ENCODE measurements at regions not wholly inside any gene's neighbourhood (a gene's known extent, or its start where the extent isn't known, plus 50 kb on each side); places are given as distances from the start of the nearest gene placed in this dataset.

GRCh38 chr2:126228531-126228930 is 427.4 kb upstream of the GYPC start:
- DNase-seq (ENCODE audit: low read depth), result no peak
- no peak for TF ChIP-seq CTCF (IDR thresholded peaks at IDR 0.05; ENCODE audit: low read depth, low read length)
- TF ChIP-seq POLR2A (IDR thresholded peaks at IDR 0.05; ENCODE audit: extremely low read depth, insufficient read length), result no peak
- no peak for TF ChIP-seq MYC (IDR thresholded peaks at IDR 0.05; ENCODE audit: low read depth, low read length)
- no peak for TF ChIP-seq MAX (IDR thresholded peaks at IDR 0.05; ENCODE audit: low read depth, low read length)
- H3K4me3 ChIP-seq (ENCODE audit: low read depth, low read length), result no peak overlapping the region

- no peak overlapping the region for H3K4me3 ChIP-seq (ENCODE audit: low read depth, low read length)
- TF ChIP-seq MAX (IDR thresholded peaks at IDR 0.05; ENCODE audit: low read depth, low read length) (no peak), POLR2A (IDR thresholded peaks at IDR 0.05; ENCODE audit: extremely low read depth, insufficient read length) (no peak), CTCF (IDR thresholded peaks at IDR 0.05; ENCODE audit: low read depth, low read length) (no peak), MYC (IDR thresholded peaks at IDR 0.05; ENCODE audit: low read depth, low read length) (no peak)
- DNase-seq (ENCODE audit: low read depth), result no peak
Measured at GRCh38 chr2:126238251-126238650, 417.7 kb upstream of the GYPC start.

- H3K4me3 ChIP-seq (ENCODE audit: low read depth, low read length), result no peak overlapping the region
- TF ChIP-seq MAX (IDR thresholded peaks at IDR 0.05; ENCODE audit: low read depth, low read length) (no peak), MYC (IDR thresholded peaks at IDR 0.05; ENCODE audit: low read depth, low read length) (no peak), POLR2A (IDR thresholded peaks at IDR 0.05; ENCODE audit: extremely low read depth, insufficient read length) (no peak), CTCF (IDR thresholded peaks at IDR 0.05; ENCODE audit: low read depth, low read length) (no peak)
- no peak for DNase-seq (ENCODE audit: low read depth)
Measured at GRCh38 chr2:126239320-126239955, 416.5 kb upstream of the GYPC start.

- no peak for DNase-seq (ENCODE audit: low read depth)
- no peak overlapping the region for H3K4me3 ChIP-seq (ENCODE audit: low read depth, low read length)
- TF ChIP-seq MYC (IDR thresholded peaks at IDR 0.05; ENCODE audit: low read depth, low read length) (no peak), POLR2A (IDR thresholded peaks at IDR 0.05; ENCODE audit: extremely low read depth, insufficient read length) (no peak), CTCF (IDR thresholded peaks at IDR 0.05; ENCODE audit: low read depth, low read length) (no peak), MAX (IDR thresholded peaks at IDR 0.05; ENCODE audit: low read depth, low read length) (no peak)
Measured at GRCh38 chr2:126241001-126241400, 415.0 kb upstream of the GYPC start.

GRCh38 chr2:126241411-126241810 is 414.5 kb upstream of the GYPC start:
- DNase-seq (ENCODE audit: low read depth), result no peak
- TF ChIP-seq MAX (IDR thresholded peaks at IDR 0.05; ENCODE audit: low read depth, low read length) (no peak), MYC (IDR thresholded peaks at IDR 0.05; ENCODE audit: low read depth, low read length) (no peak), CTCF (IDR thresholded peaks at IDR 0.05; ENCODE audit: low read depth, low read length) (no peak), POLR2A (IDR thresholded peaks at IDR 0.05; ENCODE audit: extremely low read depth, insufficient read length) (no peak)

More at GRCh38 chr2:126241411-126241810, 414.5 kb upstream of the GYPC start:
- H3K4me3 ChIP-seq (ENCODE audit: low read depth, low read length), result no peak overlapping the region

All from NB4 (cell line).